Breast epithelium (tissue), 4 donors: ENCODE measurements at regions not wholly inside any gene's neighbourhood (a gene's known extent, or its start where the extent isn't known, plus 50 kb on each side); places are given as distances from the start of the nearest gene placed in this dataset.

Source experiments
- DNase-seq, 2 donors: peaks; one replicate each; pipeline ENCODE4 v3.0.0-alpha.2; 2019; ENCODE audit warnings: low spot score in 2 of 2
- H3K27ac ChIP-seq, 2 donors: fragments of 200-600 bp; sonication (generic) in 1 of 2; one replicate each; pipeline ENCODE4 v1.5.1; 2016 to 2019; ENCODE audit warnings: mild to moderate bottlenecking in 1 of 2
- H3K27me3 ChIP-seq, 2 donors: fragments of 200-600 bp; sonication (generic) in 1 of 2; one replicate each; pipeline versions ENCODE4 v1.5.1 to v1.6.0; 2017 to 2019; ENCODE audit warnings: control low read depth in 1 of 2, mild to moderate bottlenecking in 1 of 2
- H3K36me3 ChIP-seq: fragments of 200-600 bp; one replicate; pipeline ENCODE4 v1.5.1; 2019
- H3K4me1 ChIP-seq, 2 donors: fragments of 200-600 bp; sonication (generic); one replicate each; pipeline ENCODE4 v1.5.1; 2016 to 2019; ENCODE audit warnings: control low read depth in 1 of 2
- H3K4me3 ChIP-seq, 3 donors: fragments of 200-600 bp; sonication (generic); 1 replicate in 2 of 3; 2 replicates in 1 of 3; pipeline ENCODE4 v1.5.1; 2016 to 2019; ENCODE audit warnings: mild to moderate bottlenecking in 3 of 3, moderate library complexity in 2 of 3
- H3K9me3 ChIP-seq, 2 donors: fragments of 200-600 bp; sonication (generic) in 1 of 2; one replicate each; pipeline ENCODE4 v1.5.1; 2016 to 2019; ENCODE audit warnings: control low read depth in 1 of 2
- POLR2A ChIP-seq: fragments of 450-650 bp; IDR thresholded peaks from one replicate; pipeline ENCODE4 v1.6.1; 2016; ENCODE audit warnings: antibody characterized with exemption, mild to moderate bottlenecking, moderate library complexity
- POLR2AphosphoS5 ChIP-seq, 3 donors: sonication (generic); formaldehyde crosslinking; IDR thresholded peaks; one replicate each; pipeline ENCODE4 v1.6.1; 2017; ENCODE audit warnings: antibody characterized with exemption in 3 of 3
- intact Hi-C: fragments of 100-400 bp; cut with DNase I; formaldehyde crosslinking; loops from one replicate; pipeline ENCODE4 v1.15.1; 2023; ENCODE audit warnings: low total_unique reads
- TF ChIP-seq, protein P1 (sequence below), 3 donors: fragments of 450-650 bp; IDR thresholded peaks; one replicate each; pipeline ENCODE4 v1.5.1; 2016 to 2017; ENCODE audit warnings: antibody characterized with exemption in 3 of 3, mild to moderate bottlenecking in 3 of 3, moderate library complexity in 3 of 3

DNA sequence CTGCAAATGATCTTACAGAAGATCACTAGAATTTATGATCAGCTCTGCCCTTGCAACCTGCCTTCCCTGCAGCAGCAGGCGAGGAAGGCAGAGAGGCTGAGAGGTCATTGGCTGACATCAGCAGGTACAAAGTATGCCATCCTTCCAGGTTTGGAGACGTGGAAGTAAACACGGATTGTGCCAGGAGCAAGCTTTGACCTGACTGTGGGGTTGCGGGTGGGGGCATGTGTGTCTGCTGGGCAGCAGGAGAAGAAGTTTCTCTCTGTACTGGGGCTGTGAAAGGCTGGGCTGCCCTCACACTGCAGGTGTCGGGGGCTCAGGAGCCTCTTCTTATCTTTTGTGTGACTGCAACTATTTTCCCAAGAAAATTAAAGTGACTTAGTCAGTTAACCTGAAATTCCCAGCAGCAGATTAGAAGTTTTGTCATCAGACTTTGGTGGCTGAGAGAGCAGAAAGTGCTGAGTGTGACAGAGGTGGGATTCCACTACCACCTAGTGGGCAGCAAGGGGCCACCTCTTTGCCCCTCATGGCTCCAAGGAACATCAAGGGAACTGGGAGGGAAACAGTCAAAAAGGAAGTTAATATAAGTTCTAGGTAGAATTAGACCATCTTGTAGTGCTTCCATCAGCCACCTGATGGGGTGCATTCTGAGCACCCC lies 565.9 kb downstream of the ETS1 start:
- H3K4me3 ChIP-seq = no peak overlapping the region
- no peaks in the 10 kb centered on the region for H3K27me3 ChIP-seq
- intact Hi-C loops = no loop called here
- no peaks in the 10 kb centered on the region for H3K9me3 ChIP-seq
- DNase-seq = no peak
- H3K4me1 ChIP-seq = no peaks in the 10 kb centered on the region
- no peaks in the 10 kb centered on the region for H3K36me3 ChIP-seq
- TF ChIP-seq POLR2A (no peak), POLR2AphosphoS5 (IDR thresholded peaks at IDR 0.05) (no peak)
- H3K27ac ChIP-seq = no peak overlapping the region

DNA sequence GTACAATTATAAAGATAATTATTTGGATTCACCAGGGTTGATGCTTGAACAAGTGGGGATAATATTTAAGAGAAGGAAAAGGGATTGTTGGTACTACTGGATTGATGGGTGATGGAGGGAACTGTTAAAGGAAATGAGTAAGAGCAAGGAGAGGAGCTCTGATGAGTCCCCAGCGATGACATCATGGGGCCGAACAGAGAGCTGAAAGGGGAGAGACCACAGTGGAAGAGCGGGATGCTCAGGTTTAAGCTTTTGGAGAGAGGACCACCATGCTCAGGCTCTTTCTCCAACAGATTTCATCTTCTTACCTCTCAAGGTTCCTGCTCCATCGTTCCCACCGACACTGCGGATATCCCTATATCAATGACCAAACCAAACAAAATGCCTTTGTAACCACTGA lies 568.7 kb downstream of the ETS1 start:
- Histone ChIP-seq H3K4me3 (no peak overlapping the region), H3K4me1 (no peaks in the 10 kb centered on the region), H3K27me3 (no peaks in the 10 kb centered on the region), H3K27ac (no peak overlapping the region), H3K9me3 (no peaks in the 10 kb centered on the region), H3K36me3 (no peaks in the 10 kb centered on the region)
- TF ChIP-seq, protein P1, sequence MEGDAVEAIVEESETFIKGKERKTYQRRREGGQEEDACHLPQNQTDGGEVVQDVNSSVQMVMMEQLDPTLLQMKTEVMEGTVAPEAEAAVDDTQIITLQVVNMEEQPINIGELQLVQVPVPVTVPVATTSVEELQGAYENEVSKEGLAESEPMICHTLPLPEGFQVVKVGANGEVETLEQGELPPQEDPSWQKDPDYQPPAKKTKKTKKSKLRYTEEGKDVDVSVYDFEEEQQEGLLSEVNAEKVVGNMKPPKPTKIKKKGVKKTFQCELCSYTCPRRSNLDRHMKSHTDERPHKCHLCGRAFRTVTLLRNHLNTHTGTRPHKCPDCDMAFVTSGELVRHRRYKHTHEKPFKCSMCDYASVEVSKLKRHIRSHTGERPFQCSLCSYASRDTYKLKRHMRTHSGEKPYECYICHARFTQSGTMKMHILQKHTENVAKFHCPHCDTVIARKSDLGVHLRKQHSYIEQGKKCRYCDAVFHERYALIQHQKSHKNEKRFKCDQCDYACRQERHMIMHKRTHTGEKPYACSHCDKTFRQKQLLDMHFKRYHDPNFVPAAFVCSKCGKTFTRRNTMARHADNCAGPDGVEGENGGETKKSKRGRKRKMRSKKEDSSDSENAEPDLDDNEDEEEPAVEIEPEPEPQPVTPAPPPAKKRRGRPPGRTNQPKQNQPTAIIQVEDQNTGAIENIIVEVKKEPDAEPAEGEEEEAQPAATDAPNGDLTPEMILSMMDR (IDR thresholded peaks at IDR 0.05) = no peak
- TF ChIP-seq POLR2AphosphoS5 (IDR thresholded peaks at IDR 0.05) (no peak), POLR2A (no peak)
- intact Hi-C loops = no loop called here
- DNase-seq = no peak

DNA sequence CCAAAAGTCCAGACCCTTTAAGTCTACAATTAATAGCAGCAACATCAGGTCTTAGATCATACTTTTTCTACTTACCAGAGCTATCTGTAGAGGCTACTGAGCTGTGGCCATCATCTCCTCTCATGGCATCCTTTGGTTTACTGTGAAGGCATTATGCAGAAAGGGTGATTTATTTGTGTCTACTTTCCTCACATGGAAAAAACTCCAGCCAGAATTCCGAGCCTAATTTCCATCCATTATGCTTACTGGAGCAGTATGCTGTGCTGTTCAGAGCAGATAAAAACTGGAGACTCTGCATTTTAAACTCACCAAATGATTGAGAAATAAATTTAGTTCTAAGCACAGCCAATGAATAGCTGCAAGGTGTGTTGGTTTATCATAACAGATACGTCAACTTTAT lies 581.8 kb downstream of the ETS1 start:
- Histone ChIP-seq H3K9me3 (peaks cover 3 to 14% of the 10 kb centered on the region in 2 donors), H3K36me3 (no peaks in the 10 kb centered on the region), H3K27ac (no peak overlapping the region), H3K27me3 (no peaks in the 10 kb centered on the region), H3K4me1 (no peaks in the 10 kb centered on the region), H3K4me3 (no peak overlapping the region)
- TF ChIP-seq POLR2AphosphoS5 (IDR thresholded peaks at IDR 0.05) (no peak), POLR2A (no peak)
- TF ChIP-seq, protein P1 (IDR thresholded peaks at IDR 0.05) = no peak
- no peak for DNase-seq
- intact Hi-C loops = no loop called here

DNA sequence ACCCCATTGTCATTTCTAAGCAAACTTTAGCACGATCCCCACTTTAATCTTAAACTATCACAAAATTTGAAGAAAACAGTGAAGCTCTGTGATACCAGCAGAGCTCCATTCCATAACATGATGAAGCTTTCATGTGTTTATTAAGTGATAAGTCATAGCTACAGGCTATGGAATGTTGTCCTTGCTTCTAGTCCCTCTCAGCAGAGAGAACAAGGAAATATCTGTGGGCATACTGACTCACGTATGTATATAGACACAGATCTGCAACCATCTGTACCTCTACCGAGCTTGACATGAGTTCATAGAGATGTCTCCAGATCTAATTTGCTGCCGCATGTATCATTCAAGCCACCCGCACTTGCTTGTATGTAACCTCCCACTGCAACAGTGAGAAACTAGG lies 588.9 kb downstream of the ETS1 start:
- no peaks in the 10 kb centered on the region for H3K9me3 ChIP-seq
- no peaks in the 10 kb centered on the region for H3K4me1 ChIP-seq
- intact Hi-C loops = no loop called here
- H3K27me3 ChIP-seq = no peaks in the 10 kb centered on the region
- H3K4me3 ChIP-seq = no peak overlapping the region
- H3K27ac ChIP-seq = no peak overlapping the region
- no peaks in the 10 kb centered on the region for H3K36me3 ChIP-seq
- no peak for DNase-seq
- TF ChIP-seq, protein P1 (IDR thresholded peaks at IDR 0.05) = no peak
- TF ChIP-seq POLR2A = no peak
- no peak for TF ChIP-seq POLR2AphosphoS5 (IDR thresholded peaks at IDR 0.05)

DNA sequence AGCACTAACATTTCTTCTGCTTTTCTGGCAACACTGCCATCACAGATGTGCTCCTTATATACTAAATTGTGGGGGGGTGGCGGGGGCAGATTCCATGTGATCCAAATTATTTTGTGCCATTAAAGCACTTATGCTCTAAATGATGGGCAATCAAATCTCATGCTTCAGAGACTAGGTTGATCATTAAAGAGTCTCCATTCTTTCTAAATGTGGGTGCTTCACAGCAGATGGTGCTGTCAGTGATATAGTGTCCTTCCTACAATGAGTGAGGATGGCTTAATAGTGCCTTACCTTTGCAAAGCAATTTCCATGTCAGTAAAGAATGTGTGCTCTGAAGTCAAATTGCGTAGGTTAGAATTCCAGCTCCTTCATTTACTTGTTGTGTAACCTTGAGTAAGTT lies 589.8 kb downstream of the ETS1 start:
- H3K4me3 ChIP-seq = no peak overlapping the region
- intact Hi-C loops = no loop called here
- no peak for DNase-seq
- no peaks in the 10 kb centered on the region for H3K36me3 ChIP-seq
- H3K27ac ChIP-seq = no peak overlapping the region
- TF ChIP-seq, protein P1 (IDR thresholded peaks at IDR 0.05) = no peak
- no peak for TF ChIP-seq POLR2A
- no peak for TF ChIP-seq POLR2AphosphoS5 (IDR thresholded peaks at IDR 0.05)
- no peaks in the 10 kb centered on the region for H3K27me3 ChIP-seq
- no peaks in the 10 kb centered on the region for H3K9me3 ChIP-seq
- no peaks in the 10 kb centered on the region for H3K4me1 ChIP-seq
